ENCODE measurements at regions not wholly inside any gene's neighbourhood (a gene's known extent, or its start where the extent isn't known, plus 50 kb on each side); places are given as distances from the start of the nearest gene placed in this dataset.

- in situ Hi-C loops (cut with MboI; ENCODE audit: low sequenced_read_pairs): no loop called here
- no peaks in the 10 kb centered on the region for H3K9me3 ChIP-seq
Measured at GRCh38 chrX:124280294-124280902, 52.1 kb upstream of the TEX13D start.

GRCh38 chrX:124282580-124282979 is 49.9 kb upstream of the TEX13D start:
- no peaks in the 10 kb centered on the region for H3K36me3 ChIP-seq (replicated peaks)
- DNase-seq (ENCODE audit: low spot score in 2 of 2): no peak
- H3K4me1 ChIP-seq: no peaks in the 10 kb centered on the region
- H3K9me3 ChIP-seq: no peaks in the 10 kb centered on the region
- H3K27me3 ChIP-seq (ENCODE audit: low read depth): peaks cover 2% of the 10 kb centered on the region; the same call in 1 of the 2 replicates
- in situ Hi-C loops (cut with MboI; ENCODE audit: low sequenced_read_pairs): no loop called here
- no peak overlapping the region for H3K4me3 ChIP-seq

More at GRCh38 chrX:124280294-124280902, 52.1 kb upstream of the TEX13D start:
- H3K27me3 ChIP-seq (ENCODE audit: low read depth): no peaks in the 10 kb centered on the region; the same call in 1 of the 2 replicates
- no peak for DNase-seq (ENCODE audit: low spot score in 2 of 2)
- H3K36me3 ChIP-seq (replicated peaks): no peaks in the 10 kb centered on the region
- H3K4me1 ChIP-seq: no peaks in the 10 kb centered on the region
- no peak overlapping the region for H3K4me3 ChIP-seq

All from HAP-1 (cell line).